ENCODE measurements at regions not wholly inside any gene's neighbourhood (a gene's known extent, or its start where the extent isn't known, plus 50 kb on each side); places are given as distances from the start of the nearest gene placed in this dataset.

DNA sequence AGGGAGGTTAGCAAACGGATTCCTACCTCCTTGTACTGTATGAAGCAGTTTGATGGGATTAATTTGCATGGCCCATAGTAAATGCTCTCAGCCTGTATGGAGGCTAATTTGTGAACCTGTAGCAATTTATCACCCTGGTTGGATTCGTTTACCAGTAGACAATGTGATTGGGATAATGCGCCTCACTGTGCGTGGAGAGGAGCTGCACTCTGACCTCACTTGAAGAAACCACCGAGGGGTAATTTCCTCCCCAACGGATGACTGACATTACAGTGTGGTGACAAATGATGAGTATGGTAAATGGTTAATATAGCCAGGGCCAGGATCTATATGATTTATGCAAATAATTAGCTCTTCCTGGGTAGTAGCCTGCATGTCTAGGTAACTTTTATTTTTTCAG lies 479.1 kb upstream of the RBFOX1 start:
- TF ChIP-seq, protein P1, sequence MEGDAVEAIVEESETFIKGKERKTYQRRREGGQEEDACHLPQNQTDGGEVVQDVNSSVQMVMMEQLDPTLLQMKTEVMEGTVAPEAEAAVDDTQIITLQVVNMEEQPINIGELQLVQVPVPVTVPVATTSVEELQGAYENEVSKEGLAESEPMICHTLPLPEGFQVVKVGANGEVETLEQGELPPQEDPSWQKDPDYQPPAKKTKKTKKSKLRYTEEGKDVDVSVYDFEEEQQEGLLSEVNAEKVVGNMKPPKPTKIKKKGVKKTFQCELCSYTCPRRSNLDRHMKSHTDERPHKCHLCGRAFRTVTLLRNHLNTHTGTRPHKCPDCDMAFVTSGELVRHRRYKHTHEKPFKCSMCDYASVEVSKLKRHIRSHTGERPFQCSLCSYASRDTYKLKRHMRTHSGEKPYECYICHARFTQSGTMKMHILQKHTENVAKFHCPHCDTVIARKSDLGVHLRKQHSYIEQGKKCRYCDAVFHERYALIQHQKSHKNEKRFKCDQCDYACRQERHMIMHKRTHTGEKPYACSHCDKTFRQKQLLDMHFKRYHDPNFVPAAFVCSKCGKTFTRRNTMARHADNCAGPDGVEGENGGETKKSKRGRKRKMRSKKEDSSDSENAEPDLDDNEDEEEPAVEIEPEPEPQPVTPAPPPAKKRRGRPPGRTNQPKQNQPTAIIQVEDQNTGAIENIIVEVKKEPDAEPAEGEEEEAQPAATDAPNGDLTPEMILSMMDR (IDR thresholded peaks at IDR 0.05; ENCODE audit: insufficient read depth, low read length, poor library complexity, severe bottlenecking), result no peak
- TF ChIP-seq EZH2phosphoT487 (conservative IDR thresholded peaks at IDR 0.05; ENCODE audit: low read length), result no peak

Measured in SU-DHL-6 (cell line).